Omental fat pad (tissue), 3 donors: ENCODE measurements at regions not wholly inside any gene's neighbourhood (a gene's known extent, or its start where the extent isn't known, plus 50 kb on each side); places are given as distances from the start of the nearest gene placed in this dataset.

Experiments used
- ATAC-seq: fragments of 150-250 bp; one replicate; pipeline ENCODE4 v1.9.1; 2016; ENCODE audit warnings: mild to moderate bottlenecking, moderate library complexity; ENCODE audit not compliant: low FRiP score
- DNase-seq: peaks from one replicate; pipeline ENCODE4 v3.0.0-alpha.2; 2019; ENCODE audit warnings: low spot score
- CTCF ChIP-seq, 3 donors: fragments of 450-650 bp; IDR thresholded peaks; one replicate each; pipeline ENCODE4 v1.5.1; 2016 to 2017; ENCODE audit warnings: antibody characterized with exemption in 3 of 3, mild to moderate bottlenecking in 3 of 3, moderate library complexity in 2 of 3

- ATAC-seq (no peak), DNase-seq (no peak)
- no peak for TF ChIP-seq CTCF (IDR thresholded peaks at IDR 0.05)
These were observed 754.6 kb upstream of the SOX11 start for GRCh38 chr2:4937550-4937949.

GRCh38 chr2:4938206-4938605 lies 754.0 kb upstream of the SOX11 start:
- no peak for ATAC-seq
- no peak for DNase-seq
- no peak for TF ChIP-seq CTCF (IDR thresholded peaks at IDR 0.05)

- TF ChIP-seq CTCF (IDR thresholded peaks at IDR 0.05) = no peak
- ATAC-seq = no peak
- DNase-seq = no peak
These were observed 749.7 kb upstream of the SOX11 start for GRCh38 chr2:4942441-4942840.

GRCh38 chr2:4947911-4948310 lies 744.3 kb upstream of the SOX11 start:
- no peak for ATAC-seq
- no peak for DNase-seq

GRCh38 chr2:4951368-4951767 lies 740.8 kb upstream of the SOX11 start:
- DNase-seq (no peak), ATAC-seq (no peak)
- no peak for TF ChIP-seq CTCF (IDR thresholded peaks at IDR 0.05)

More at GRCh38 chr2:4947911-4948310, 744.3 kb upstream of the SOX11 start:
- no peak for TF ChIP-seq CTCF (IDR thresholded peaks at IDR 0.05)

- no peak for TF ChIP-seq CTCF (IDR thresholded peaks at IDR 0.05)
- ATAC-seq (no peak), DNase-seq (no peak)
These were observed 733.0 kb upstream of the SOX11 start for GRCh38 chr2:4959219-4959618.

GRCh38 chr2:4962419-4962818 lies 729.8 kb upstream of the SOX11 start:
- ATAC-seq = no peak
- DNase-seq = no peak
- no peak for TF ChIP-seq CTCF (IDR thresholded peaks at IDR 0.05)
